BJ (cell line): ENCODE measurements at regions not wholly inside any gene's neighbourhood (a gene's known extent, or its start where the extent isn't known, plus 50 kb on each side); places are given as distances from the start of the nearest gene placed in this dataset.
A peak's percentile ranks its signal among the peaks of the same experiment; 100 is the strongest.

Experiments used
- CTCF ChIA-PET: fragments of 350-600 bp; formaldehyde crosslinking; extraction: SDS; loops from one replicate; lab custom pipeline; 2021; ENCODE audit warnings: antibody characterized with exemption, inconsistent platforms; lab: Yijun Ruan, JAX
- POLR2A ChIA-PET: fragments of 300-600 bp; sonication (Branson Sonifier 250); formaldehyde crosslinking; extraction: SDS; loops from one replicate; lab custom pipeline; 2021; ENCODE audit warnings: antibody characterized with exemption; lab: Charles Lee
- DNase-seq: peaks from one replicate; pipeline ENCODE4 v3.0.0-alpha.2; 2011; ENCODE audit warnings: low read depth
- H3K27me3 ChIP-seq: 2 replicates; pipeline ENCODE4 v1.6.0; 2011; ENCODE audit warnings: low read length; ENCODE audit not compliant: control insufficient read depth, insufficient read depth
- H3K36me3 ChIP-seq: 2 replicates; pipeline ENCODE4 v1.5.1; 2011; ENCODE audit warnings: low read length; ENCODE audit not compliant: control insufficient read depth, insufficient read depth
- H3K4me3 ChIP-seq: 2 replicates; pipeline ENCODE4 v1.5.1; 2011; ENCODE audit warnings: low read depth, mild to moderate bottlenecking, control low read depth, low read length
- TF ChIP-seq, protein P1 (sequence below): IDR thresholded peaks from 2 replicates; pipeline ENCODE4 v1.5.1; 2011; ENCODE audit warnings: low read depth, mild to moderate bottlenecking, control low read depth, inconsistent platforms, low read length, moderate library complexity; ENCODE audit not compliant: insufficient read depth

DNA sequence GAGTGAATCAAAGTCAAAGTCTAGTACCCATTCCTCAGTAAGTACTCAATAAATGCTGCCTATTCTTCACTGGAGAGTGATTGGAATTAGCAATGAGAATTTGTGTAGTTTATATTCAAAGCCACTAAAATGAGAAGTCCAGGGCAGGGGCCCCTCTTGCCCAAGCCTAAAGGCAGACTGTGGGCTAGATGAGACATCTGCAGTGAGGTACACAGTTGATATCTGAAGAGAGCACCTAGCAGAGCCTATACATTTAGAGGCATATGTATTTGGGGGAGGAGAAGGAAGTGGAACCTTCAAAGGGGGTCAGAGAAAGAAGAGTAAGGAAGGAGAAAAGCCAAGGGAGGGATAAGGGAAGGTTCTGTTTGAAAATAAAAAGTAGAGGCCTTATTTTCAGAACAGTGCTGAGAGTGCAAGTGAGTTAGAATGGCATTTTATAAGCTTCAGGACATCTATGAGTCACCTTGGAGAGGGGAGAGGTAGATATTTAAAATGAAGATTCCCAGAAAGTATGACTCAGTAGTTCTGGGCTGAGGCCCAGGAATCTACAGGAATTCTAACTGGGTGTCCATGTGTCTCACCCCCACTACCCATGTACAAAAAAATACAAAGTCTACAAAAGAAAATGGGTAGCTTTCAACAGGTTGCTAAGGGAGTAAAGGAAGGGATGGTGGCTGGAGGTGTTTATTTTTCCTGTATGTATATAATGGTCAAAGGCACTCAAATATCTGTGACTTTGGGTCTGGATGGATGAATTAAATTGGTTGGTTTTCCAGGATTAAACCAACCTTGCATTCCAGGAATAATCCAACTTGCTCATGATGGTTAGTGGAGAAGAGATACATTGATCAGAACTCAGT, 135.1 kb downstream of the ZFP64 start:
- H3K4me3 ChIP-seq: no peak overlapping the region
- POLR2A ChIA-PET: no interaction called here
- H3K27me3 ChIP-seq: no peaks in the 10 kb centered on the region
- H3K36me3 ChIP-seq: no peaks in the 10 kb centered on the region
- peak; percentile 83 for DNase-seq
- CTCF ChIA-PET: interaction anchor here (1.0 to 1.5 kb wide), 3 partner anchors 11 to 256 kb away, joined by 3 to 4 read pairs (median 4); no protein-coding TSS in a partner anchor
- TF ChIP-seq, protein P1, sequence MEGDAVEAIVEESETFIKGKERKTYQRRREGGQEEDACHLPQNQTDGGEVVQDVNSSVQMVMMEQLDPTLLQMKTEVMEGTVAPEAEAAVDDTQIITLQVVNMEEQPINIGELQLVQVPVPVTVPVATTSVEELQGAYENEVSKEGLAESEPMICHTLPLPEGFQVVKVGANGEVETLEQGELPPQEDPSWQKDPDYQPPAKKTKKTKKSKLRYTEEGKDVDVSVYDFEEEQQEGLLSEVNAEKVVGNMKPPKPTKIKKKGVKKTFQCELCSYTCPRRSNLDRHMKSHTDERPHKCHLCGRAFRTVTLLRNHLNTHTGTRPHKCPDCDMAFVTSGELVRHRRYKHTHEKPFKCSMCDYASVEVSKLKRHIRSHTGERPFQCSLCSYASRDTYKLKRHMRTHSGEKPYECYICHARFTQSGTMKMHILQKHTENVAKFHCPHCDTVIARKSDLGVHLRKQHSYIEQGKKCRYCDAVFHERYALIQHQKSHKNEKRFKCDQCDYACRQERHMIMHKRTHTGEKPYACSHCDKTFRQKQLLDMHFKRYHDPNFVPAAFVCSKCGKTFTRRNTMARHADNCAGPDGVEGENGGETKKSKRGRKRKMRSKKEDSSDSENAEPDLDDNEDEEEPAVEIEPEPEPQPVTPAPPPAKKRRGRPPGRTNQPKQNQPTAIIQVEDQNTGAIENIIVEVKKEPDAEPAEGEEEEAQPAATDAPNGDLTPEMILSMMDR: no peak

DNA sequence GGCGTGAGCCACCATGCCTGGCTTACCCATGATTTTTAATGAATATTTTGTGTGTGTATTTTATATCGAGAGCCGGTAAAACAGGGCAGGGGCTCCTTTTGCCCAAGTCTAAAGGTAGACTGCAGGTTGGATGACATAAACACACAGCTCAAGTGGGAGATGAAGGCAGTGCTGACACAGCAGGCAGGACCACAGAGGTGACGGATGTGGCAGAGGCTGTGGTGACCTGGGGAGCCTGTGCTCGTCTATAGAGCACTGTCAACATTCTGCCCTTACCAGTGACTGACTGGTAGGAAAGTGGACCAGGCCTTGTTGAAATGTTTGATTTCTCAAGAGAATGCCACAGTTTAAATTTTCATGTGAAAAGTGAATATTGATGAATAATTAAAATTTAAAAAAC, 137.5 kb downstream of the ZFP64 start:
- ChIA-PET CTCF (no interaction called here), POLR2A (no interaction called here)
- TF ChIP-seq, protein P1: no peak

DNA sequence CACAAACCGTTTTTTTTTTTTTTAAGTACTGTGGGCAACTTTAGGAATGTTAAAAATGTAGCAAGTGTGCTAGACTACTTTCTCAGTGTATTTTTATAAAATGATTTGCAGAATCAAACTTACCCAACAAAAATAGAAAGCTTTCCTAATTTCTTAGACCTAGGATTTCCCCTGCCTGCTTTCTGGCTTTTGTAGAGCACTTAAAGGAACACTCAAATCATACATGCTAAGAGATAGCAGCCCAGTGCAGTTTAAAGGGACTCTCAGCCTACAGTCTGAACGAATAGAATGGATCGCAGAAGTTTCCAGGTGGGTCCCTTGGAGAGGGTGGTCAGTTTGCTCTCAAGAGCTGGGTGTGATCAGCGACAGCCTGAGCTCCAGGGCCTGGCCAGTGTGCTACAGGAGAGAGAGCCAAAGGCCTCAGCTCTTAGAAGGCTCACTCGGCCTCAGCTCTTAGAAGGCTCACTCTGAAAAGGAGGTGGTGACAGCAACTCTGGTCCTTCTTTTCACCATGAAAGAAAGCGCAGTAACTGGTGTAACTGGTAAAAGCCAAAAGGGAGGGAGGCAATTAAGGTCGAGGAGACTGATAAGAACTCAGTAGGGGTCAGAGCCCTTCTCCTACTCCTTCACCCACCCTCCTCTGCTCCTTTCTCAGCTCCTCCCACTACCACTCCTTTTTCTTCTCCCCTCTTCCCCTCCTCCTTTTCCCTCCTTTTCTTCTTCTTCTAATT, 142.4 kb downstream of the ZFP64 start:
- Histone ChIP-seq H3K36me3 (no peaks in the 10 kb centered on the region), H3K27me3 (no peaks in the 10 kb centered on the region), H3K4me3 (no peak overlapping the region)
- ChIA-PET CTCF (no interaction called here), POLR2A (no interaction called here)
- TF ChIP-seq, protein P1: no peak
- DNase-seq: no peak

More for the DNA sequence above, 137.5 kb downstream of the ZFP64 start:
- Histone ChIP-seq H3K36me3 (no peaks in the 10 kb centered on the region), H3K4me3 (no peak overlapping the region), H3K27me3 (no peaks in the 10 kb centered on the region)
- DNase-seq: no peak

DNA sequence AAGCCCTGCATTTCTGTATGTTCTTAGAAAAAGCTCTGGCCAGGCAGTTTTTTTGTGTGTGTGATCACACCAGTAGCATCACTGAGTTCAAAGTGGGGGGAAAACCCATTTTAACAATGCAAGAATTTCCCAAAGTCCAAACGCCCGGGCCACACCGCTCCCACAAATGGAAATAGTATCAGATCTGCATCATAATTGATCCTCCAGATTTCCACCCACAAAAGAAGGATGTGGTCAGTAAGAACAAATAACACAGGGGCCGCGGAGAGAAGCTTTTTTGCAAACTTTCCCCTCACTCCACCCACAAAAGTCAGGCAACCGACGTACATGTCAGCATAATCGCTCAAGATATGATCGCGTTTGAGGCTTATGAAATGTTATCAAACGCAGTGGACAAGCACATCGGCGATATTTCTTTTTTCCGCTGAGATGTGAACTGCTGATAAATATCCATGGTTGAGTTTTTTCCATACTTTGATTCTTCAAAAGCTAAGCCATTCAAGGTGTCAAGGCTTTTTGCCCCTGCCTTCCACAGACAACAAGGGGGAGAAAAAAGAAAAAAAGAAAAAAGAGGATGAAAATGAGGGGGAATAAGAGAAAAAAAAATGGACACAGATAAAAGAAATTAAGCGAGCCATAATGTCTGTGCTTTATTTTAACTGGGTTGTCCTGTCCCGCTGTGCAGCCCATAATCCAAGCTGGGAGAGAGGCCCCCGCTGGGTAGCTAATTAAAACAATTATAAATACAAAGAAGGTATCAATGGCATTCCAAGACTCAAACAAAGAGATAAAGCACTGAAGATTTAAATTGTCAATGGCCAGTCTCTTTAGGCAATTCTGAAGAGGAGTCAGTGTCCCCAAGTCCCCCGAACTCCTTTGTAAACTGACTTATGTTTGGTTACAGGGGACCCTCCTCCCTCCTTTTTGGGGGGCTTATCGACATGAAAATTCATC, 143.5 kb downstream of the ZFP64 start:
- ChIA-PET CTCF (interaction anchor here (0.5 to 1.4 kb wide), 2 partner anchors 14 to 61 kb away, joined by 4 to 5 read pairs; no protein-coding TSS in a partner anchor), POLR2A (no interaction called here)
- H3K4me3 ChIP-seq: no peak overlapping the region

More for the DNA sequence above, 143.5 kb downstream of the ZFP64 start:
- no peak for DNase-seq
- TF ChIP-seq, protein P1: no peak
- H3K36me3 ChIP-seq: no peaks in the 10 kb centered on the region
- no peaks in the 10 kb centered on the region for H3K27me3 ChIP-seq
